GM19468 (cell line): ENCODE measurements at regions not wholly inside any gene's neighbourhood (a gene's known extent, or its start where the extent isn't known, plus 50 kb on each side); places are given as distances from the start of the nearest gene placed in this dataset.
"Not testable (repeated sequence)": the region's sequence is repeated elsewhere in the genome, so short reads cannot be mapped to it uniquely, and the experiment has no call there.

Experiments used
- ATAC-seq: cut with Tn5 transposase; IDR thresholded peaks from one replicate; pipeline ENCODE4 v1.9.1; 2021; ENCODE audit warnings: mild to moderate bottlenecking, moderate library complexity, moderate number of reproducible peaks; ENCODE audit not compliant: unreplicated experiment; ENCODE audit errors: extremely low read depth

DNA sequence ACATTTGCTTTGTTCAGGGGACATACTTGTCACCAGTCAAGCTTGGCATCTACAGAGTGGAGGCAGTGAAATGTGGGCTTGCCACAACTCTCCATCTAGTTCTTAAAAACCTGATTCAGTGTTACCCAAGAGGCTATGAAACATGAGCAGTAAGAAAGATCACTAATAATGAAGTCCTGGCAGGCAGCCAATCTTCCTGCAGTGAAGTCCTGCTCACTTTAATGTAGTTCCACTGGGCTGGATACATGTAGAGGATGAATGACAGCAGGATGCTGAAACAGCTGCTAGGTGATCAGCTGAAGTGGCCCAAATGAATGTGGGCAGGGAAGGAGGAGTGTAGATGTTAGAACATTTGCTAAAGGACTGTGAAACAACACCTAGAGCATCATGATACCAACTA lies 1213.1 kb downstream of the OLFM4 start:
- ATAC-seq = no peak

DNA sequence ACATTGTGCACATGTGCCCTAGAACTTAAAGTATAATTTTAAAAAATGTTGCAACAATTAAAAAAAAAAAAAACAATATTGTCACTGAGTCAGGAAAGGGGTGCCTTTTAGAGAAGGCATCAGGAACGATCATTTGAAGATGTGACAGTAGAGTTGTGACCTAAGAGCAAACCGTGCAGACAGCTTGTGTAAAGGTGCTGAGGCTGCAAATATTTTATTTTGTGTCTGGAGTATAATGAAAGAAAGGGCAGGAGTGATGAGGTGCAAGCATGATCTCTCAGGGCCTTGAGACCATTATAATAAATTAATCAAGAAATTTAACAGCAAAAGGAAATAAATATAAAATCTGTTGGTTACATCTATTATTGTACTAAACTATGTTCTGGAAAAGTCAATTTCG lies 1219.7 kb downstream of the OLFM4 start:
- no peak for ATAC-seq

GRCh38 chr13:54261856-54262255 lies 1233.2 kb downstream of the OLFM4 start:
- no peak for ATAC-seq

GRCh38 chr13:54263868-54264267 lies 1235.3 kb downstream of the OLFM4 start:
- ATAC-seq = no peak

DNA sequence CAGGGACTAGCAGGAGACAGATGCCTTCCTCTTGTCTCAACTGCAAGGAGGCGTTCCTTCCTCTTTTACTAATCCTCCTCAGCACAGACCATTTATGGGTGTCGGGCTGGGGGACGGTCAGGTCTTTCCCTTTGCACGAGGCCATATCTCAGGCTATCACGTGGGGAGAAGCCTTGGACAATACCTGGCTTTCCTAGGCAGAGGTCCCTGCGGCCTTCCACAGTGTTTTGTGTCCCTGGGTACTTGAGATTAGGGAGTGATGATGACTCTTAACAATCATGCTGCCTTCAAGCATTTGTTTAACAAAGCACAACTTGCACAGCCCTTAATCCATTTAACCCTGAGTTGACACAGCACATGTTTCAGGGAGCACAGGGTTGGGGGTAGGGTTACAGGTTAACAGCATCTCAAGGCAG lies 1238.6 kb downstream of the OLFM4 start:
- ATAC-seq = not testable (repeated sequence)

- ATAC-seq = not testable (repeated sequence)
Observed at GRCh38 chr13:54268013-54268695, 1239.5 kb downstream of the OLFM4 start.

DNA sequence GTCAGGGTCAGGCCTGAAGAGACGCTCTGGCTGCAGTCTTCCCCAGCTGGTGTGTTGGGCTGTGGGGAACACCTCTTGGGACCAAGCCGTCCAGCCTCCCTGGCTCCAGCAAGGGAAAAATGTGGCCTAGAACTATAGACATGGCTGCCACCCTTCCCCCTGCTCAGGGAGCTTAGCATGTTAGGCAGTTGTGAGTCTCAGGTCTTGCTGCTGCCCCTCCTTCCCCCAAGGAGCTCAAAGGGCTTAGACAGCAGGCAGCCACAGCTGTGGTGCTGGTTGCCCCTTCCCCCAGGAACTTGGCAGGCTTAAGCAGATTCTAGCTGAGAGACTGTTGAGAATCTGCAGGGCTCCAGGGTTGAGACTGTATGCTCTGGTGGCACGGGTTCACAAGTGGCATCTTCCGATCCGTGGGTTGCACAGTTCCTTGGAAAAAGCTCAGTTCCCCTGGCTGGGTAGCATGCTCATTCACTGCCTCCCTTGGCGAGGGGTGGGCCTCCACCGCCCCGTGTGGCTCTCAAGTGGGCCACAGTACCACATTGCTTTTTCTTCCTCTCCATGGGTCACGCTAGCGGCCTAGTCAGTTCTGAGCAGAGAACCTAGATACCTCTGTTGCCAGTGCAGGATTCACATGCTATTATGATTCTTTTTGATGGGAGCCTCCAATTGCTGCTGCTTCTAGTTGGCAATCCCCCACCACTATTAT lies 1258.6 kb downstream of the OLFM4 start:
- ATAC-seq = no peak

DNA sequence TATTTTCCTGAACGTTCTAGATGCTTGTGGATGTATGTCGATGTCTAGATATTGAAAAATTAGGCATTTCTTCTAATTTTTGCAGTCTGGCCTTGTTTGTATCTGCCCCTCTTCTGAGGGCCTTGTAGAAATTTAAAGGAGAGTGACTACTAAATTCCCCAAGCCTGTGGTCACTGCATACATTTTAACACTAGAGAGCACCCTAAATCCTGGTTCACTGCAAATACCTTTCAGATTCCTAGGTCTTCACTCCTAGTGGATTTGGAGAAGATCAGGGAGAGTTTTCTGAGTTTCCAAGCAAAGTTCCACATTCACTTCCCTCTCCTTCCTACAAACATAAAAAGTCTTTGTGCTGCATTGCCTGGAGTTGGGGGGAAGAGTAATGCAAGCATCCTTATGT lies 1272.5 kb downstream of the OLFM4 start:
- no peak for ATAC-seq

GRCh38 chr13:54305377-54305776 lies 1276.8 kb downstream of the OLFM4 start:
- no peak for ATAC-seq

DNA sequence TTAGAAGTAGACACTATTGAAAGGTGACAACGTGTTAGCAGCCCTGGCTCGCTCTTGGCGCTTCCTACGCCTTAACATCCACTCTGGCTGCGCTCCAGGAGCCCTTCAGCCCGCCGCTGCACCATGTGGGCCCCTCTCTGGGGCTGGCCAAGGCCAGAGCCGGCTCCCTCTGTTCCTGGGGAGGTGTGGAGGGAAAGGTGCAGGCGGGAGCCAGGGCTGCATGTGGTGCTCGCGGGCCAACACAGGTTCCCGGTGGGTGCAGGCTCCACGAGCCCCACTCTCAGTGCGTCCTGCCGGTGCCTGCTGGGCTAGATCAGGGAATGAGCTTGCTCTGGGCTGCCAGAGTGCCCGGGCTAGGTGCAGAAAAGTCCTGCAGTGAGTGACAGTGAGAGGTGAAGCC lies 1284.3 kb downstream of the OLFM4 start:
- ATAC-seq = no peak

GRCh38 chr13:54317722-54318121 lies 1289.1 kb downstream of the OLFM4 start:
- no peak for ATAC-seq

DNA sequence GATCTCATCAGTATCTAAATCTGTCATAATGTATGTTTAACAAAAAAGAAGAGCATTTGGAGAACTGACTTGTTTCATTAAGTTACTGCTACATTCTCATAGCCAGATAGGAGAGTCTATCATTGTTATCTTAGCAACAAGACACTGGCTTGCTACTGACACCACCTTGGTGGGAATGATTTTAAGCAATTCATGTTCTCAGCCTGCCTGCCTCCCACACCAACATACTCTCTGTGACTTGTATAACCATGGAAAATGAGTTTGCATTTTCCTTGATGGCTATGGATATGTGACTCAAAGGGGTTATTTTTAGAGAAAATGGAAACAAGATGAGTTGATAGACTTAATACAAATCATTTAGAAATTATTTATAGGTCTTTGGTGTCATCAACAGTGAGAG lies 1308.9 kb downstream of the OLFM4 start:
- no peak for ATAC-seq

- ATAC-seq = no peak
Observed at GRCh38 chr13:54347531-54347930, 1318.9 kb downstream of the OLFM4 start.

GRCh38 chr13:54356209-54356608 lies 1327.6 kb downstream of the OLFM4 start:
- ATAC-seq = no peak

DNA sequence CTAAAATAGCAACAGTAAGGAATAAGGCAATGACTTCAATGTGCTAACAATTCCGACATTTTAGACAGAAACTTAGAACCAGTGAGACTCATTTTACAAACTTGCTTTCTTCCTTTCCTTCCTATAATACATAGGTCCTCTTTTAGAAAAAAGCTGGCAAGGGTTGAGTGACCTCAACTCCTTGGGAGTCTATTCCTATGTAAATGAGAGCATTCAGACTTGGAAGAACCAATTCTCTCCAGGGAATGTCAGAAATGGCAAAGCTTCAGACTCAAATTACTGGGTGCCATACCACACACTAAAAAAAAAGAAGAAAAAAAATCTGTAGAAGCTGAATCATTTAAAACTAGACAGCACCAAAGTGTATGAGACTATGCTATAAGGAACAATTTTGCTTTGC lies 1328.2 kb downstream of the OLFM4 start:
- ATAC-seq = no peak

DNA sequence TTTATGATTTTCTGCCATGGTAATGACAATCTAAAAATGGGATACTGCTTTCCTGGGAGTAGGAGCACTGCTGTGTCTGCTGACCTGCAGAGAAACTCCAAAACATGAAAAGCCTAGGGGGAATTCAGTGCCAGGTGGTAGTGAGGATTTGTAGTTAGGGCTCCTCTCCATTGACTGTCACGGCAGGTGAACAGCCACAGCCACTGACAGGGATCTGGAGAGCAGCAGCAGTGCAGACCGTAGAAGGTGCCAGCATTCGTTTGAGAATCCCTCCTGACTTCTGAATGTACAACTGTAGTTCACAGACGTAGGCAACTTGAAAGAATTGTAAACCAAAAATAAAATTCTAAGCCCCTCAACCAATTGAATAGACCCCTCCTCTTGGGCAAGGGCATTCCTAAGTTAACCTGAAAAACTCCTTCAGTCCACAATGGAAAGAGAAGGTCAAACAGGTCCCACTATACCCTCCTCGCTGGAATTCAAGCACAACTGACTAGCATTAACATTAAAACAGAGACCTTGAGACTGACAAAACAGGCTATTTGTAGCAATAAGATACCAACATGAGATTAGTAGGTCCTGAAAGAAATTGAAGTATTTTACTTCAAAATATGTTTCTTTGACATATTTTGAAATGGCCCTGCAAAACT lies 1328.8 kb downstream of the OLFM4 start:
- ATAC-seq = no peak

DNA sequence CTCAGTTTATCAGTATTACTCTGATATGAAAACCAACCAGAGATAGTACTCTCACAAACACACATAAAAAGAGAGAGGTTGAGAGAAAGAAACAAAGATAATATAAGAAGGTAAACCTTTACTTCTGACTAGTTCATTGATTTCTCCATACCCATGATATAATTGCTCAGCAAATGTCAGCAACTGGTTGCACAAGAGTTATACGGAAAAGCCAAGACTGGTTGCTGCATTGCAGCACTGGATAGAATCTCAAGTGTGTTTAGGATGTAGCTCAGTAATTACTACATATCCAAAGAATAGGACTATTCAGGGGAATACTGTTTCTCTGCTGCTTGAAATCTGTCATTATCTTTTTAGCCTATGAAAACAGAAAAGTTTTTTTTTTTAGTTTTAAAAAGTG lies 1332.8 kb downstream of the OLFM4 start:
- ATAC-seq = no peak

- ATAC-seq = no peak
Observed at GRCh38 chr13:54366728-54367127, 1338.1 kb downstream of the OLFM4 start.

GRCh38 chr13:54367639-54368271 lies 1339.1 kb downstream of the OLFM4 start:
- ATAC-seq = no peak

DNA sequence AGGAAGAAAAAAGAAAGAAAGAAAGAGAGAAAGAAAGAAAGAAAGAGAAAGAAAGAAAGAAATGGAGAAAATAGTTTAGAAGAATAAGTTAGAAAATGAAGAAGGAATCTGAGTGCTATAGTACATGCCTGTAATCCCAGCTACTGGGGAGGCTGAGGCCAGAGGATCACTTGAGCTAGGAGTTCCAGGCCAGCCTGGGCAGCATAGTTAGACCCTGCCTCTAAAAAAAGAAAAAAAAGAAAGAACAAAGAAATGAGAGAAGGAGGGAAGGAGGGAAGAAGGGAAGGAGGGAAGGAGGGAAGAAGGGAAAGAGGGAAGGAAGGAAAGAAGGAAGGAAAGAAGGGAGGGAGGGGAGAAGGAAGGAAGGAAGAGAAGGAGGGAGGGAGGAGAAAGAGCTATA lies 1339.8 kb downstream of the OLFM4 start:
- no peak for ATAC-seq

DNA sequence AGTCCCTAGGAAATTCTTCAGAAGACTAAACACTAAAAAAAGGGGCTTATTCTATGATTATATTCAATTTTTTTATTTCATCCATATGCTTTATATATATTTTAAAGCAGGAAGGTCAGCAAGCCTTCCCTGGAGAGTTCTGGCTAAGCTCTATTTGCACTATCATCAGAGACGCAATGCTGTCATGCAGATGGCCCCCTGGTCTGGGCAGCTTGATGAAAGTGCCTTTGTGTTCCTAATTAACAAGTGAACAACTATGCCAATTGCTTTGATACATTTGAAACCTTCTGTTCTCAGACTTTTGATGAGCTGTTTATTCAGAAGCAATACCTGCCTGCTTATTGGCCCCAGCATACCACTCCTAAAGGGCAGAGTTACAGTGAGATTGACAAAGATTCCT lies 1344.6 kb downstream of the OLFM4 start:
- no peak for ATAC-seq
